Esophagus squamous epithelium (tissue), 4 donors: ENCODE measurements at regions not wholly inside any gene's neighbourhood (a gene's known extent, or its start where the extent isn't known, plus 50 kb on each side); places are given as distances from the start of the nearest gene placed in this dataset.

Source experiments
- CTCF ChIP-seq, 6 experiments: fragments of 450-650 bp in 4 of 6; fragments of 200-600 bp in 2 of 6; sonication (generic) in 2 of 6; IDR thresholded peaks; one replicate each; pipeline ENCODE4 v1.5.1; 2016 to 2019; ENCODE audit warnings: antibody characterized with exemption in 6 of 6, mild to moderate bottlenecking in 4 of 6, moderate library complexity in 4 of 6
- POLR2A ChIP-seq, 4 donors: fragments of 450-650 bp; IDR thresholded peaks; one replicate each; pipeline ENCODE4 v1.6.1; 2017; ENCODE audit warnings: antibody characterized with exemption in 4 of 4, mild to moderate bottlenecking in 4 of 4, moderate library complexity in 3 of 4

- TF ChIP-seq POLR2A (IDR thresholded peaks at IDR 0.05) (no peak), CTCF (IDR thresholded peaks at IDR 0.05) (no peak)
Measured at GRCh38 chr1:229063154-229063773, 207.6 kb upstream of the RAB4A start.
